ENCODE measurements at regions not wholly inside any gene's neighbourhood (a gene's known extent, or its start where the extent isn't known, plus 50 kb on each side); places are given as distances from the start of the nearest gene placed in this dataset.
"Not testable (repeated sequence)": the region's sequence is repeated elsewhere in the genome, so short reads cannot be mapped to it uniquely, and the experiment has no call there.

DNA sequence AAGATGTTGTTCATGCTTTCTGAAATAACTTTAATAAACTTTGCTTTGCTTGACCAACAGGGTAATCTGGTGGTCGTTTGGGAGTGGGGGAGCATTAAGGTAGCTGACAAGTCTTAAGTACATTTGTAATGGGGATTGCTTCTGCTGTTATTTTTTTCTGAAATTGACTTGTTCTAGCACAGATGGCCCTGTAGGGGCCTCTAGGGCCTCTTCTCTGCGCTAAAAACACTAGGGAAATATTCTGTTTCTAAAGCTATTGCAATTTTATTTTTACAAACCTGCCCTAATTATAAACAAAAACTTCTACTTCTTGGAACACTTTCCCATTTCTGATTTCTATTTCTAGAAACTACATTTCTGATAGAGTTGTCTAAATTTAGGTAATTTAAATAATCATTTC, 191.3 kb upstream of the KCNJ3 start:
- Mint-ChIP-seq H3K27ac (no peak overlapping the region), H3K4me1 (no peaks in the 10 kb centered on the region), H3K9me3 (peaks cover 7% of the 10 kb centered on the region), H3K4me3 (no peak overlapping the region), H3K27me3 (no peaks in the 10 kb centered on the region), H3K36me3 (ENCODE audit: low read depth) (no peaks in the 10 kb centered on the region)
- ATAC-seq, result no peak
- no peak for DNase-seq

GRCh38 chr2:154518872-154519271, 179.6 kb upstream of the KCNJ3 start:
- Mint-ChIP-seq H3K27ac (no peak overlapping the region), H3K9me3 (peaks cover 4% of the 10 kb centered on the region), H3K27me3 (no peaks in the 10 kb centered on the region), H3K4me1 (no peaks in the 10 kb centered on the region), H3K4me3 (no peak overlapping the region), H3K36me3 (ENCODE audit: low read depth) (no peaks in the 10 kb centered on the region)
- DNase-seq (no peak), ATAC-seq (no peak)

DNA sequence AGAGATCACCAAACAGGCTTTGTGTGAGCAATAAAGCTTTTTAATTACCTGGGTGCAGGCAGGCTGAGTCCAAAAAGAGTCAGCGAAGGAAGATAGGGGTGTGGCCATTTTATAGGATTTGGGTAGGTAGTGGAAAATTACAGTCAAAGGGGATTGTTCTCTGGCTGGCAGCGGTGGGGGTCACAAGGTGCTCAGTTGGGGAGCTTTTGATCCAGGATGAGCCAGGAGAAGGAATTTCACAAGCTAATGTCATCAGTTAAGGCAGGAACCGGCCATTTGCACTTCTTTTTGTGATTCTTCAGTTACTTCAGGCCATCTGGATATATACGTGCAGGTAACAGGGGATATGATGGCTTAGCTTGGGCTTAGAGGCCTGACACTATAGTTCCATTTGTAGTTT, 177.5 kb upstream of the KCNJ3 start:
- not testable (repeated sequence) for H3K4me1 Mint-ChIP-seq; H3K27ac Mint-ChIP-seq; H3K4me3 Mint-ChIP-seq; DNase-seq; H3K36me3 Mint-ChIP-seq (ENCODE audit: low read depth); H3K27me3 Mint-ChIP-seq; H3K9me3 Mint-ChIP-seq; ATAC-seq

- peaks cover 5% of the 10 kb centered on the region for H3K9me3 Mint-ChIP-seq
- DNase-seq (no peak), ATAC-seq (no peak)
- no peak overlapping the region for H3K4me3 Mint-ChIP-seq
- no peaks in the 10 kb centered on the region for H3K27me3 Mint-ChIP-seq
- no peak overlapping the region for H3K27ac Mint-ChIP-seq
- no peaks in the 10 kb centered on the region for H3K4me1 Mint-ChIP-seq
- no peaks in the 10 kb centered on the region for H3K36me3 Mint-ChIP-seq (ENCODE audit: low read depth)
Observed at GRCh38 chr2:154526234-154526633, 172.3 kb upstream of the KCNJ3 start.

- H3K27ac Mint-ChIP-seq, result no peak overlapping the region
- peaks cover 5% of the 10 kb centered on the region for H3K9me3 Mint-ChIP-seq
- DNase-seq (no peak), ATAC-seq (no peak)
- no peaks in the 10 kb centered on the region for H3K4me1 Mint-ChIP-seq
- no peak overlapping the region for H3K4me3 Mint-ChIP-seq
- no peaks in the 10 kb centered on the region for H3K27me3 Mint-ChIP-seq
- H3K36me3 Mint-ChIP-seq (ENCODE audit: low read depth), result no peaks in the 10 kb centered on the region
Observed at GRCh38 chr2:154527962-154528361, 170.5 kb upstream of the KCNJ3 start.

DNA sequence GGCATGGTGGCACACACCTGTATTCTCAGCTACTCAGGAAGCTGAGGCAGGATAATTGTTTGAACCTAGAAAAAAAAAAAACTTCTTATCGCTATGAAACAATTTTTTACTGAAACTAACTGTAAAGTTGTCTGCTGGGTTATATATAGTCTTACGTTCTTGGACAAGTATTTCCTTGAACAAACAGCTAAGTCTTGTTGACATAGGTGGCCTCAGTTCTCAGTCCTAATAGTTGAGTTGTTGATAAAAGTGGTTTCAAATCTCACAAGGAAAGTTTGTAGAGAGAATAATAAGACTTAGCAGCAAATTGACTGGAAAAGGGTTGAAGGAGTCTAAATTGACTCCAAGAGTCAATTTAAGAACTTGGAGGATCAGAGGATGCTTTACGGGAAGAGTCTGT, 166.5 kb upstream of the KCNJ3 start:
- Mint-ChIP-seq H3K27ac (no peak overlapping the region), H3K4me3 (no peak overlapping the region), H3K9me3 (no peaks in the 10 kb centered on the region), H3K36me3 (ENCODE audit: low read depth) (no peaks in the 10 kb centered on the region), H3K4me1 (no peaks in the 10 kb centered on the region), H3K27me3 (no peaks in the 10 kb centered on the region)
- DNase-seq (no peak), ATAC-seq (no peak)

DNA sequence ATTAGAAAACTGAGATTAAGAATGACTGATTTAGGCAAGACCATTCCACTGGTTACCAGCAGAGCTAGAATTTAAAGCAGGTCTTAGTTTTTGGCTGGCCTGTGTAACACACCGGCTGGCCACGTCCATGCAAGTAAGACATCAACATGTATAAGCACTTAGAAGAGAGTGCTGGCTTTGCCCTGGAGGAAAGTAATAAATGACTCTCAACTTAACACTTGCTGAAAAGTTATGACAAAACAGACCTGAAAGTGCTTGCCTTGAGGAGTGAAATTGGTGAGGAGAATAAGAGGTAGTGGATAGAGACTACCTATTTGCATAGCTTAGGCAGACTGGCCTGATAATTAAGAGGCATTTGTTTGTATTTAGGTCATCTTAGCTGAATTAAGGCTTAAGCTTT, 165.7 kb upstream of the KCNJ3 start:
- DNase-seq (no peak), ATAC-seq (no peak)
- no peaks in the 10 kb centered on the region for H3K36me3 Mint-ChIP-seq (ENCODE audit: low read depth)
- no peak overlapping the region for H3K27ac Mint-ChIP-seq
- H3K27me3 Mint-ChIP-seq, result no peaks in the 10 kb centered on the region
- H3K4me3 Mint-ChIP-seq, result no peak overlapping the region
- H3K9me3 Mint-ChIP-seq, result no peaks in the 10 kb centered on the region
- no peaks in the 10 kb centered on the region for H3K4me1 Mint-ChIP-seq

GRCh38 chr2:154533300-154533940, 165.1 kb upstream of the KCNJ3 start:
- no peaks in the 10 kb centered on the region for H3K27me3 Mint-ChIP-seq
- no peaks in the 10 kb centered on the region for H3K9me3 Mint-ChIP-seq
- H3K27ac Mint-ChIP-seq, result no peak overlapping the region
- no peak for DNase-seq
- no peak for ATAC-seq
- no peaks in the 10 kb centered on the region for H3K4me1 Mint-ChIP-seq
- no peaks in the 10 kb centered on the region for H3K36me3 Mint-ChIP-seq (ENCODE audit: low read depth)
- H3K4me3 Mint-ChIP-seq, result no peak overlapping the region

DNA sequence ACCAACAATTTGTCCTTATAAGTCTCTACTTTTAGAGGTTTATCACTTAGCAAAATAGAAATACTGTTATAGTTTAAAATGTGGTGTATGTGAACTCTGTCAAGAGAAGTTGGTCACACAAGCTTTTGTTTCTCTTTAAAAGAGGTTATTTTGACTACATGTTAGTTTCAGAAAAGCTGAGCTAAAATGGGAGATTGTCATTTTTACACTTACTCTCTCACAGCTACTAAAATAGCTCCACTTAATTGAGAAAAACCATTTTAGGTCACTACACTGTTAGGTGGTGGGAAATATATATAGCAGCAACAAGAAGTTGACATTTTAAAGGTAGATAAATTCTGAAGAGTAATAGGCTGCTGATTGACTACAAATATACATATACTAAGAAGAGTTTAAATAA, 161.5 kb upstream of the KCNJ3 start:
- H3K27me3 Mint-ChIP-seq, result no peaks in the 10 kb centered on the region
- no peak overlapping the region for H3K27ac Mint-ChIP-seq
- DNase-seq (no peak), ATAC-seq (no peak)
- H3K4me1 Mint-ChIP-seq, result no peaks in the 10 kb centered on the region
- H3K4me3 Mint-ChIP-seq, result no peak overlapping the region
- no peaks in the 10 kb centered on the region for H3K36me3 Mint-ChIP-seq (ENCODE audit: low read depth)
- no peaks in the 10 kb centered on the region for H3K9me3 Mint-ChIP-seq

GRCh38 chr2:154537843-154538450, 160.5 kb upstream of the KCNJ3 start:
- no peaks in the 10 kb centered on the region for H3K36me3 Mint-ChIP-seq (ENCODE audit: low read depth)
- H3K4me1 Mint-ChIP-seq, result no peaks in the 10 kb centered on the region
- H3K27ac Mint-ChIP-seq, result no peak overlapping the region
- H3K4me3 Mint-ChIP-seq, result no peak overlapping the region
- ATAC-seq, result no peak
- no peak for DNase-seq
- no peaks in the 10 kb centered on the region for H3K9me3 Mint-ChIP-seq
- H3K27me3 Mint-ChIP-seq, result no peaks in the 10 kb centered on the region

GRCh38 chr2:154546341-154546740, 152.2 kb upstream of the KCNJ3 start:
- no peak for ATAC-seq
- H3K9me3 Mint-ChIP-seq, result peaks cover 22% of the 10 kb centered on the region
- DNase-seq, result no peak
- H3K4me3 Mint-ChIP-seq, result no peak overlapping the region
- no peaks in the 10 kb centered on the region for H3K4me1 Mint-ChIP-seq
- no peaks in the 10 kb centered on the region for H3K27me3 Mint-ChIP-seq
- no peaks in the 10 kb centered on the region for H3K36me3 Mint-ChIP-seq (ENCODE audit: low read depth)
- no peak overlapping the region for H3K27ac Mint-ChIP-seq

GRCh38 chr2:154549869-154550268, 148.6 kb upstream of the KCNJ3 start:
- H3K9me3 Mint-ChIP-seq, result peaks cover 22% of the 10 kb centered on the region
- no peak for DNase-seq

DNA sequence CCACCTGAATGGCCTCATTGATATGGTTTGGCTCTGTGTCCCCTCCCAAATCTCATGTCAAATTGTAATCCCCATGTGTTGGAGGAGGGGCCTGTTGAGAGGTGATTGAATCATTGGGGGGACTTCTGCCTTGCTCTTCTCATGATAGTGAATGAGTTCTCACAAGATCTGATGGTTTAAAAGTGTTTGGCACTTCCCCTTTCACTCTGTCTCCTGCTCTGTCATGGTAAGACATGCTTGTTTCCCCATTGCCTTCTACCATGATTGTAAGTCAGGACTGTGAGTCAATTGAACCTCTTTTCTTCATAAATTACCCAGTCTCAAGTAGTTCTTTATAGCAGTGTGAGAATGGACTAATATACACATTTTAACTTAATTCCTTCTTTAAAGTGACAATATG, 146.8 kb upstream of the KCNJ3 start:
- Mint-ChIP-seq H3K27me3 (no peaks in the 10 kb centered on the region), H3K9me3 (peaks cover 8% of the 10 kb centered on the region), H3K4me1 (no peaks in the 10 kb centered on the region), H3K4me3 (no peak overlapping the region), H3K27ac (no peak overlapping the region), H3K36me3 (ENCODE audit: low read depth) (no peaks in the 10 kb centered on the region)
- ATAC-seq (no peak), DNase-seq (no peak)

More at GRCh38 chr2:154549869-154550268, 148.6 kb upstream of the KCNJ3 start:
- H3K27ac Mint-ChIP-seq, result no peak overlapping the region
- H3K27me3 Mint-ChIP-seq, result no peaks in the 10 kb centered on the region
- H3K36me3 Mint-ChIP-seq (ENCODE audit: low read depth), result no peaks in the 10 kb centered on the region
- ATAC-seq, result no peak
- H3K4me3 Mint-ChIP-seq, result no peak overlapping the region
- H3K4me1 Mint-ChIP-seq, result no peaks in the 10 kb centered on the region

DNA sequence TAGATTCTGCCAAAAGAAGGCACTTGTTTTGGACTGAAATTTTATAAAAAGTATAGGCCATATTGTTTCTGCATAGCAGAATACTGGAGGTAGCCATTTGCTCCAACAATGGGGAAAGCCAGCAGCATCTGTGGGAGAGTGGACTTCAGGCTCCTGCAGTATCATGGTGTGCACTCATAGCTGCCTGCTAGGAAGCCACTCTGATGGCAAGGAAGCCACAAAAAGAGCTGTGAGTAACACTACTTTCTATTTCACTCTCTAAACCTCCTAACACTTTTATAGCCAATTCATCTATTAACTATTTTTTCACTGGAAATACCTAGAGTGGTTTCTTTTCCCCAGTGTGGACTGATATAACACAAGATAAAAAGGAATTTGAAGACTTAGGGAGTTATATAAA, 144.4 kb upstream of the KCNJ3 start:
- ATAC-seq (peak; percentile 36), DNase-seq (no peak)
- no peaks in the 10 kb centered on the region for H3K36me3 Mint-ChIP-seq (ENCODE audit: low read depth)
- H3K27me3 Mint-ChIP-seq, result no peaks in the 10 kb centered on the region
- H3K9me3 Mint-ChIP-seq, result no peaks in the 10 kb centered on the region
- H3K4me1 Mint-ChIP-seq, result no peaks in the 10 kb centered on the region
- H3K27ac Mint-ChIP-seq, result no peak overlapping the region
- H3K4me3 Mint-ChIP-seq, result no peak overlapping the region

GRCh38 chr2:154555710-154556109, 142.8 kb upstream of the KCNJ3 start:
- Mint-ChIP-seq H3K36me3 (ENCODE audit: low read depth) (no peaks in the 10 kb centered on the region), H3K27ac (no peak overlapping the region), H3K4me3 (no peak overlapping the region), H3K27me3 (no peaks in the 10 kb centered on the region), H3K9me3 (no peaks in the 10 kb centered on the region), H3K4me1 (no peaks in the 10 kb centered on the region)
- no peak for ATAC-seq
- DNase-seq, result no peak

DNA sequence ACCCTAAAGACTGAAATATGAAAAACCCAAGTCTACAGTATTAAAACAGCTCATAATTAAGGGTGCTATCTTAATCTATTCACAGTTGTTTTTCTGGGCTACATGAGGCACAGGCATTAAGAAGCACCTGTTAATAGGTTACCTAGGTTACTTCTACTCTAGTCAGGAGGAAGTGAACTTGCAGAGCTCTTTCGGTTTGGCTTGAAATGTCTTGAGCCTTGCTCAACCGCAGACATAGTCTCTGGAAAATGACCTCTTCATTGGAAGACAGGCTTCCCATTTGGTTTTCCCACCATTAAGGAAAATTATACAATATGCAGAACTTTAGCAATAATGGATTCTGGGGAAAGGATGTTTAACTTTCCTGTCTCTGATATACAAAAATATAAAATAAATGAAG, 142.3 kb upstream of the KCNJ3 start:
- DNase-seq (no peak), ATAC-seq (no peak)
- Mint-ChIP-seq H3K4me1 (no peaks in the 10 kb centered on the region), H3K36me3 (ENCODE audit: low read depth) (no peaks in the 10 kb centered on the region), H3K4me3 (no peak overlapping the region), H3K27me3 (no peaks in the 10 kb centered on the region), H3K9me3 (no peaks in the 10 kb centered on the region), H3K27ac (no peak overlapping the region)

Data from activated naive CD8-positive, alpha-beta T cell treated with anti-CD3 and anti-CD28 coated beads, Interleukin-2, amount 50 U/mL, for 24 hours (primary cell).